GM19240 (cell line): ENCODE measurements at regions not wholly inside any gene's neighbourhood (a gene's known extent, or its start where the extent isn't known, plus 50 kb on each side); places are given as distances from the start of the nearest gene placed in this dataset.

Experiments used
- DNase-seq: peaks from one replicate; pipeline ENCODE4 v3.0.0; 2011; ENCODE audit warnings: low spot score; ENCODE audit not compliant: insufficient read length

- no peak for DNase-seq
Observed at GRCh38 chr20:58139849-58140786, 88.3 kb downstream of the ANKRD60 start.

DNA sequence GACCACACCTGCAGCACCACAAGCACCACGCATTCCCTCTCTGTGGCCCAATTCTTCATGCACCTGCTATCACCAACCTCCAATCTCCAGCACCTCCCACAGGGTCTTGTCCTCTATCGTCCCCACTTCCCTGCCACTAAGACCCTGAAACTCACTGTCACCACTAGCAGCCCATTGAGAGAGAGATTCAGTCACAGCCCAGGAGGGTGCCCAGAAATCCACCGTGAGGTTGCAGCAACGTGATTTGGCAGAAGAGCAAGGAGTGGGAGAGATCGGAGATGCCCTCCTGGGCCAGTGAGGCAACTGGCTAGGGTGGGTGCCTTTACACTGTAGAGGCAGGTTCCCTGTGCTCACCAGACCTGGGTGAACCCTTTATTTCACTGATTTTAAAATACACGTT lies 90.1 kb downstream of the ANKRD60 start:
- DNase-seq: no peak

GRCh38 chr20:58137651-58138265 lies 90.7 kb downstream of the ANKRD60 start:
- DNase-seq: no peak

GRCh38 chr20:58137236-58137635 lies 91.2 kb downstream of the ANKRD60 start:
- no peak for DNase-seq

- DNase-seq: no peak
Observed at GRCh38 chr20:58136149-58136484, 92.3 kb downstream of the ANKRD60 start.

- DNase-seq: no peak
Observed at GRCh38 chr20:58135441-58136148, 92.9 kb downstream of the ANKRD60 start.

DNA sequence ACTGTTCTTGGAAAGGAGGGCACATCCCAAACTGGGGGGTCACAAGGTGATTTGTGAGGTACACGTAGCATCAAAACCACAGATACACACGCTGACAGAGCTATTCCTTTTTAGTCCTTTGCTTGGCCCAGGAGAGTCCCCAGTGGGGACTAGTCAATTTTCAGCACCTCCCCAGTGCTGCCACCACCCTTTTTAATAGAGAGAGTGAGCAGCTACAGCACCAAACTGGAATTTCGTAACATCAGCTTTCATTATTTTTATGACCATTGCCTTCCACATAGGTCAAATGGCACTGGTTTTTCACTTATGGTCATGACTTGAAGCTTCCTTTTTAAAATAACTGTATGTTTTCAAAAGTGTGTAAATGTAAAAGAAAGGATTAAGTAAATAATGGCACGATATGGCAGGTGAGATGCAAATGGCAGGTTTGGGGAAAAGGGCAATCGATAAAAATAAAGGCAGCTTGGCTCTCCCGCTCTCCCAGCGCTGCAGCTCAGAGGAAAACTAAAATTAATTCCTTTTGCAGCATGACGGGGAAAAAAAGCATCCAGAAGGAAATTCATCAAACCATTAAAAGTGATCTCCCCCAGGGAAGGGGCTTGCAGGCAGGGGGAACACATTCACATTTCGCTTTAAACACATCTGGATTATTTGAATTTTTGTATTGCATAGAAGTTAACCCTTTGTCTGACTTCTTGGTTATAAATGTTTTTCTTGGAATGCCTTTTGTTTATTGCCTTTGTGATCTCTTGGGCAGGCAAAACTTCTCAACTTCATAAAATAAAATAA lies 95.2 kb downstream of the ANKRD60 start:
- no peak for DNase-seq

- no peak for DNase-seq
Observed at GRCh38 chr20:58131551-58132142, 96.8 kb downstream of the ANKRD60 start.

DNA sequence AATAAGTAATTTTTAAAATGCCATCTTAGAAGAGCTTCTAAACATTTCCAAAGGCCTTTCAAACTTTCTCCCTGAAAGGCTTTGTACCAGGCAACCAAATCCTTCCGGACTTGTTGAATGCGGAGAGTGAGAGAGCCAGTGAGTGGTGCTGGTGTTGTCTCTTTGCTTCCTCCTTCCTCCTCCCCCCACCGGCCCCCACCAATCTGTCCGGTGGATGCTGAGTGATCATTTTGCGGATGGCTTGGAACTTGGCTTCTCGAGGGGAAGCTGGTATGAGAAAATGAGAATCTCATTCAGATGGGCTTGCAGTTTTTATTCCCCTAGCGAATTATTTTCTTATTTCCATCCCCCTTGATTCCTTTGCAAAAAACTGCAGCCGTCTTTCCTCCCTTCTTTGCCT lies 97.3 kb downstream of the ANKRD60 start:
- DNase-seq: no peak

DNA sequence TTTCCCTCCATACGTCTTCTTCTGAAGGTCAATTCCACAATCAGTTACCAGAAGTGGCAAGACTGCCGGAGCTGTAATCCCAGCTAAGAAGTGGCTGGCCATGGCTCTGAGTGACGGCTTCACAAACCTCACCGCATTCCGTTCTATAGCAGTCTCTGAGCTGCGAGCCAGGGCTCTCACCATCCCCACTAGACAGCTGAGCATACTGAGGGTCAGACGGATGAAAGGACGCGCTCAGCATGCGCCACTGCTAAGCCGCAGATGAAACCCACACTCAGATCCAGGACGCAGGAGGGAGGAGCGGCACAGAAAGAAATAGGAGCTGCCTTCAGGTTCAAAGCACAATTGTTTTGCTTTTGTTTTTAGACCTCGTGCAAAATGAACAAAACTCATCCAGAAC lies 97.9 kb downstream of the ANKRD60 start:
- no peak for DNase-seq

DNA sequence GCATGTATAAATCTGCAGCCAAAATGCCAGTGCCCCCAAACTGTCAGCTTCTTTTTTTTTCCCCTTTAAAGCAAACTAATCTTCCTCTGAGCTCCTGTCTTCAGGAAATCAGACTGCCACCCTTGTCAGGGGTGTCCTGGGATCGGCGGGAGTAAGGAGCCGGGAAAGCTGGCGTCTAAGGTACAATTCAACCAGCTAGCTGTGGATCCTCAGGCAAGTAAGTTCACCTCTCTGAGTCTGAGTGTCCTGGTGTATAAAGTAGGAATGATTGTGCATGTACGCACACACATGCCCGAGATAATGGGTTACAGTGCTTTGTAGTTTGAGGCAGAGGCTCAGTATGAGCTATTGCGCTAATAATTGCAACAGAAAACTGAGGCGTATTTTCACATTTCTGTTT lies 98.3 kb downstream of the ANKRD60 start:
- DNase-seq: no peak

DNA sequence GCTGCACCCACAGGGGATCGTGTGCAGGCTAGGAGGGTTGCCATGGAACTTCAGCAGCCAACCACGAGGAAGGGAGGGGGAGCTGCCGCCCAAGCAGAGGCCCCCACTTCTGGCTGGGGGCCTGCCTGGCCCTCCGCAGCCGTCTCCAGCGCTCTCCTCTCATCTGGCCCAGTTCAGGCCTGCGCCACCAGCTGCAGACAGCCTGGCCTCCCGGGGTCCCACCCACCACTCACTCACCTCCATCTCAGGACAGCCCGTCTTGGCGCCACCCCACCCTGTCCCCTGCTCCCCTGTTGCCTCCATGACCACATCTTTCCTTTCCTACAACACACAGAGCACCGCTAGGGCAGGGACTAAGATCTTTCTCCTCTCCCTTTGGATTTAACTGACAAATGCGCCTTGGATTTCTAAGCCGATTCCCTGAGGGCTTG lies 98.7 kb downstream of the ANKRD60 start:
- DNase-seq: no peak

DNA sequence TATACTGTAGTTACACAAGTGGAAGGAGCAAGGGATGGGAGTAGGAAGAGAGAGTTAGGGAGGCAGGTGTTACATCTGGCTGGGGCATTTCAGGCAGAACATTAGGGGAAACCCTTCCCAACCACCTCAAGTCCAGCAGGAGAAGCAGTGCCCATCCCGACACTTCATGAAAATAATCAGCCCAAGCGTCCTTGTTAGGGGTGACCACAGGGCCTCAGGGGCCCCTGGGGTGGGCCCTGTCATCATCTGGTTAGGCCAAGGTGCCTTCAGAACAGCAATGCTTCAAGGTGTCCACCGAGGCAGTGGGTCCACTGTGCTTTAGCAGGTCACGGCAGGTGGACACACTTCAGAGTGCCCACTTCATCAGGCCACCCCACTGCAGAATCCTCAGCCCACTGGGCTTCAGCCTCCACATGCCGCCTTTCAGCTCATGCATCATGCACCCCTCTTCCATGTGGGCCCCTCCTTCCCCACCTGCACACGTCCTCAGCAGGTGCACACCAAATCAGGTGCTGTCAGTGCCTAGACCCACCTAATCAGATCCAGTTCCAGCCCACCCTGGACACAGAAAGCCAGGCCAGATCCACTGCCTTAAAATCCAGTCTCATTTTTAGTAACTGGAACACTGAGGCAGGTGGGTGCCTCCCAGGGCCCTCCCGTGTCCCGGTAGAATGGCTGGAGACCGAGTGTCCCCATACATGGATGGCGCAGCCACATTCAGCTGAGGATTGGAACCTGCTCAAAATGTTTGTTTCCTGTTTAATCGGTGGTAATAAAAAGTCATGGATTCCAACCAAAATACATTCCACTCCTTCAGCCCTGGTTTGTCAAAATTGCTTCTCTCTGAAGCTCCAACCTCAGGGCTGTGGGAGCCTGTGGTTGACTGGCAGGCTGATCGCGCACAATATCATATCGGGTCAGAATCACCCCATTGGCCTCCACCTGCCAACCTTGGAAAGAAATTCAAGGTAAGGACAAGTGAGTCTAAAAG lies 99.5 kb downstream of the ANKRD60 start:
- DNase-seq: no peak

DNA sequence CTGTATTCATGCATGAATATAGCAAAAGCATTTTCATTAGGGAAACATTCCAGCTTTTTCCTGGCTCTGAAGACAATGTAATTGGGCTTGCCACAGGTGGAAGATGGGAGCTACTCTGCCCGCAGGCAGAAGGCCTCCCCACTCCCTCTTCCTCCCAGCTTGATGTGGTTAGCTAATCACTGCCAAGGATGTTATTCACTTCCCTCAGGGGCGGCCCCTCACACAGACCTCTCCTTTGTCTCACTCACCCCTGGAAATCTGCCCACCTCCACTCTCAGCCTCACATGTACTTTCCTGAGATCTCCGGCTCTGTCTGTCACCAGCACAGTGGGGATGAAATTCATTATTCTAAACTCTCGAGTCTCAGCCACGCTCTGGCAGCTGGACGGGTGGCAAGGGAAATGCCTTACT lies 100.7 kb downstream of the ANKRD60 start:
- DNase-seq: no peak

- DNase-seq: no peak
Observed at GRCh38 chr20:58125726-58126125, 102.7 kb downstream of the ANKRD60 start.

DNA sequence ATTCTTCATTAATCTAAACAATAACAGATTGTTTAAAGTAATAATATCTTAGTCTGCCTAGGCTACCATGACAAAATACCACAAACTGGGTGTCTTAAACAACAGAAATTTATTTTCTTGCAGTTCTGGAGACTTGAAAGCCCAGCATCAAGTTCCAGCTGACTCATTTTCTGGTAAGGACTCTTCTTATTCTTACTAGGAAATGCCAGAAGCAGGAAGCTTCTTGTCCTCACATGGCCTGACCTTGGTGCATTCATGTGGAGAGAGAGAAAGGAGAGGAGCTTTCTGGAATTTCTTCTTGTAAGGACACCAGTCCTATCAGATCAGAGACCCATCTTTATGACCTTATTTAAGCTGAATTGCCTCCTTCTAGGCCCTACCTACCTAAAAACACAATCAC lies 110.5 kb downstream of the ANKRD60 start:
- DNase-seq: no peak

GRCh38 chr20:58116505-58116904 lies 111.9 kb downstream of the ANKRD60 start:
- no peak for DNase-seq

DNA sequence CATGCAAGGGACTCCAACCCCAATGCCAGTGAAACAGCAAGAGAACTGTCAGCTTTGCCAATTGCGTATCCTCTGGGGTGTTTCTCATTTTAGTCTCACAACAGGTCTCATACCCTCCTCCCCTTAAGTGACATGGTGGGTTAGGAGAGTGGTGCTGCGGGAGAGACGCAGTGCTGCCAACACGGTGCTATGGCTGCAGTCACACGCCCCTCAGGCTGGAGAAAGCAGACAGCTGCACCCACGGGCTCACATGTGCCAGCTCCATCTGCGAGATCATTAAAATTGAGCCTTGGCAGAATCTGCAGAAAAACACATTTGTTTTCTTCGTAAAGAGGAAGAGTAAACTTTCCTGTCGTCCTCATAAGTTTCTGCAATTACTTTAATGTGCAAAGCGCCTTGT lies 114.7 kb downstream of the ANKRD60 start:
- no peak for DNase-seq

- no peak for DNase-seq
Observed at GRCh38 chr20:58112017-58112781, 116.3 kb downstream of the ANKRD60 start.
